Ishikawa (cell line): ENCODE measurements at regions not wholly inside any gene's neighbourhood (a gene's known extent, or its start where the extent isn't known, plus 50 kb on each side); places are given as distances from the start of the nearest gene placed in this dataset.

Experiments used
- CEBPB ChIP-seq: IDR thresholded peaks from 2 replicates; pipeline ENCODE4 v1.6.1; 2012
- CREB1 ChIP-seq: IDR thresholded peaks from 2 replicates; pipeline ENCODE4 v1.6.1; 2012; ENCODE audit warnings: low read depth
- EGR1 ChIP-seq: IDR thresholded peaks from 2 replicates; pipeline ENCODE4 v1.6.1; 2012
- EP300 ChIP-seq: IDR thresholded peaks from 2 replicates; pipeline ENCODE4 v1.6.1; 2012; ENCODE audit warnings: borderline replicate concordance
- FOXM1 ChIP-seq: IDR thresholded peaks from 2 replicates; pipeline ENCODE4 v1.6.1; 2012; ENCODE audit warnings: low read depth, borderline replicate concordance
- MAX ChIP-seq: IDR thresholded peaks from 2 replicates; pipeline ENCODE4 v1.6.1; 2012
- NFIC ChIP-seq: IDR thresholded peaks from 2 replicates; pipeline ENCODE4 v1.6.1; 2012
- RAD21 ChIP-seq: IDR thresholded peaks from 2 replicates; pipeline ENCODE4 v1.6.1; 2012; ENCODE audit warnings: low read depth
- TAF1 ChIP-seq: IDR thresholded peaks from 2 replicates; pipeline ENCODE4 v1.6.1; 2012; ENCODE audit warnings: low read depth, mild to moderate bottlenecking
- TCF12 ChIP-seq: IDR thresholded peaks from 2 replicates; pipeline ENCODE4 v1.6.1; 2012; ENCODE audit warnings: low read depth
- TEAD4 ChIP-seq: IDR thresholded peaks from 2 replicates; pipeline ENCODE4 v1.6.1; 2012
- USF1 ChIP-seq: IDR thresholded peaks from 2 replicates; pipeline ENCODE4 v1.6.1; 2012
- YY1 ChIP-seq: IDR thresholded peaks from 2 replicates; pipeline ENCODE4 v1.6.1; 2012; ENCODE audit warnings: low read depth
- ZBTB7A ChIP-seq: IDR thresholded peaks from 2 replicates; pipeline ENCODE4 v1.6.1; 2012; ENCODE audit warnings: low read depth
- TF ChIP-seq, protein P1 (sequence below): IDR thresholded peaks from 2 replicates; pipeline ENCODE4 v1.6.1; 2012; ENCODE audit warnings: low read depth, mild to moderate bottlenecking

DNA sequence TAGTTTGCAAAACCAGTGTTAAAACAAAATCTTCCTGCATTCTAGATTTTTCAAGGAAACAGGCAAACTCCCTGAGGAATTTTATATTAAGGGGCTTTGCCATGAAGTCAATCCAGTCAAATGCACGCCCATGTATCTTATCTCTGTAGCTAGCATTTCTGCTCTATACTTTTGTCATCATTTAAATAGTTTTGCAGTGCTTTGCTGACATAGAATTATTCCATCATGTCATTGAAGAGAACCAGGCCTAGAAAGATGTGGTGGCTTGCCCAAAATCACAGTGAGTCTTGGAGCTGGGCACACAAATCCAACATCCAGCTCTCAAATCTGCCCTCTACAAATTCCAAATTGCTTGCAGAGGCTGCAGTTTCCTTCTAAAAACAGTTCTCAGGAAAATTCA, 66.7 kb upstream of the LNX1 start:
- TF ChIP-seq ZBTB7A: no peak
- TF ChIP-seq RAD21: no peak
- TF ChIP-seq USF1: no peak
- TF ChIP-seq CREB1: no peak
- TF ChIP-seq MAX: no peak
- no peak for TF ChIP-seq EGR1
- TF ChIP-seq YY1: no peak
- TF ChIP-seq TEAD4: no peak
- TF ChIP-seq CEBPB: no peak
- TF ChIP-seq TAF1: no peak
- no peak for TF ChIP-seq TCF12
- no peak for TF ChIP-seq FOXM1
- TF ChIP-seq, protein P1, sequence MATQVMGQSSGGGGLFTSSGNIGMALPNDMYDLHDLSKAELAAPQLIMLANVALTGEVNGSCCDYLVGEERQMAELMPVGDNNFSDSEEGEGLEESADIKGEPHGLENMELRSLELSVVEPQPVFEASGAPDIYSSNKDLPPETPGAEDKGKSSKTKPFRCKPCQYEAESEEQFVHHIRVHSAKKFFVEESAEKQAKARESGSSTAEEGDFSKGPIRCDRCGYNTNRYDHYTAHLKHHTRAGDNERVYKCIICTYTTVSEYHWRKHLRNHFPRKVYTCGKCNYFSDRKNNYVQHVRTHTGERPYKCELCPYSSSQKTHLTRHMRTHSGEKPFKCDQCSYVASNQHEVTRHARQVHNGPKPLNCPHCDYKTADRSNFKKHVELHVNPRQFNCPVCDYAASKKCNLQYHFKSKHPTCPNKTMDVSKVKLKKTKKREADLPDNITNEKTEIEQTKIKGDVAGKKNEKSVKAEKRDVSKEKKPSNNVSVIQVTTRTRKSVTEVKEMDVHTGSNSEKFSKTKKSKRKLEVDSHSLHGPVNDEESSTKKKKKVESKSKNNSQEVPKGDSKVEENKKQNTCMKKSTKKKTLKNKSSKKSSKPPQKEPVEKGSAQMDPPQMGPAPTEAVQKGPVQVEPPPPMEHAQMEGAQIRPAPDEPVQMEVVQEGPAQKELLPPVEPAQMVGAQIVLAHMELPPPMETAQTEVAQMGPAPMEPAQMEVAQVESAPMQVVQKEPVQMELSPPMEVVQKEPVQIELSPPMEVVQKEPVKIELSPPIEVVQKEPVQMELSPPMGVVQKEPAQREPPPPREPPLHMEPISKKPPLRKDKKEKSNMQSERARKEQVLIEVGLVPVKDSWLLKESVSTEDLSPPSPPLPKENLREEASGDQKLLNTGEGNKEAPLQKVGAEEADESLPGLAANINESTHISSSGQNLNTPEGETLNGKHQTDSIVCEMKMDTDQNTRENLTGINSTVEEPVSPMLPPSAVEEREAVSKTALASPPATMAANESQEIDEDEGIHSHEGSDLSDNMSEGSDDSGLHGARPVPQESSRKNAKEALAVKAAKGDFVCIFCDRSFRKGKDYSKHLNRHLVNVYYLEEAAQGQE: no peak
- TF ChIP-seq EP300: no peak
- no peak for TF ChIP-seq NFIC

- TF ChIP-seq USF1: no peak
- TF ChIP-seq MAX: no peak
- TF ChIP-seq EGR1: no peak
- TF ChIP-seq CEBPB: no peak
- TF ChIP-seq, protein P1: no peak
- TF ChIP-seq TCF12: no peak
- no peak for TF ChIP-seq FOXM1
- TF ChIP-seq RAD21: no peak
- no peak for TF ChIP-seq YY1
- no peak for TF ChIP-seq TEAD4
- TF ChIP-seq ZBTB7A: no peak
These were observed 65.2 kb upstream of the LNX1 start for GRCh38 chr4:53656421-53656981.

DNA sequence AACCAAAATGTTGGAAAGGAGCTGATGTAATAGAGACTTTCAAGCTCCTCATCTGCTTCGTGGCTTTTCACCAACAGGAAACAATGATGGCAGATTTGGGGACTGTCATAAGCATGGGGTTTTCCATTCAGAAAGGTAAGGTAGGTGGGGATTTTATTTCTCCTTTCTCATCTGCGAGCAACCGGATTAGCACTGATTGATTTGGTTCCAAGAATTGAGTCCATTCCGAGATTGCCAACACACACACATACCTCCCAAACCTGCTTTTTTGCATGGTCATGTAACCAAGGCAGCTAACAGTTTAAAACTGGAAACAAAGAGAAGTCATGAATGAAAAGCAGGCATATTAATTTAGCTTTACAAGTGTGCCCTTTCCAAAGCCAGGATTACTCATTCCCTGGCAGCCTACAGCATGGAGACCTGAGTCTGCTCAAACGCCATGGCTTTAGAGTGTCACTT, 63.0 kb upstream of the LNX1 start:
- no peak for TF ChIP-seq EP300
- TF ChIP-seq ZBTB7A: no peak
- TF ChIP-seq TEAD4: no peak
- no peak for TF ChIP-seq FOXM1
- no peak for TF ChIP-seq EGR1
- no peak for TF ChIP-seq RAD21
- TF ChIP-seq MAX: no peak
- TF ChIP-seq USF1: no peak
- no peak for TF ChIP-seq NFIC
- TF ChIP-seq TAF1: no peak
- TF ChIP-seq YY1: no peak
- TF ChIP-seq CREB1: no peak
- TF ChIP-seq, protein P1: no peak
- no peak for TF ChIP-seq TCF12
- no peak for TF ChIP-seq CEBPB

GRCh38 chr4:53653484-53654053, 62.3 kb upstream of the LNX1 start:
- TF ChIP-seq USF1: no peak
- no peak for TF ChIP-seq YY1
- TF ChIP-seq, protein P1: no peak
- TF ChIP-seq EGR1: no peak
- TF ChIP-seq FOXM1: no peak
- TF ChIP-seq TEAD4: no peak
- TF ChIP-seq TAF1: no peak
- TF ChIP-seq ZBTB7A: no peak
- TF ChIP-seq MAX: no peak
- TF ChIP-seq TCF12: no peak
- no peak for TF ChIP-seq NFIC
- TF ChIP-seq RAD21: no peak
- no peak for TF ChIP-seq CREB1
- TF ChIP-seq CEBPB: no peak
- no peak for TF ChIP-seq EP300
